Astrocyte of the cerebellum (primary cell): ENCODE measurements at regions not wholly inside any gene's neighbourhood (a gene's known extent, or its start where the extent isn't known, plus 50 kb on each side); places are given as distances from the start of the nearest gene placed in this dataset.

Source experiments
- DNase-seq: peaks from one replicate; pipeline ENCODE4 v3.0.0-alpha.2; 2011; ENCODE audit warnings: low read depth
- H3K4me3 ChIP-seq: 2 replicates; pipeline ENCODE4 v1.5.1; 2011; ENCODE audit warnings: mild to moderate bottlenecking, low read depth, low read length, moderate library complexity
- in situ Hi-C: cut with HindIII; loops from 2 replicates; pipeline ENCODE4 v1.10.0; 2017; ENCODE audit warnings: low sequenced_read_pairs
- TF ChIP-seq, protein P1 (sequence below): IDR thresholded peaks from 2 replicates; pipeline ENCODE4 v1.5.1; 2012; ENCODE audit warnings: low read length, low read depth, moderate library complexity, mild to moderate bottlenecking; ENCODE audit errors: missing control alignments

DNA sequence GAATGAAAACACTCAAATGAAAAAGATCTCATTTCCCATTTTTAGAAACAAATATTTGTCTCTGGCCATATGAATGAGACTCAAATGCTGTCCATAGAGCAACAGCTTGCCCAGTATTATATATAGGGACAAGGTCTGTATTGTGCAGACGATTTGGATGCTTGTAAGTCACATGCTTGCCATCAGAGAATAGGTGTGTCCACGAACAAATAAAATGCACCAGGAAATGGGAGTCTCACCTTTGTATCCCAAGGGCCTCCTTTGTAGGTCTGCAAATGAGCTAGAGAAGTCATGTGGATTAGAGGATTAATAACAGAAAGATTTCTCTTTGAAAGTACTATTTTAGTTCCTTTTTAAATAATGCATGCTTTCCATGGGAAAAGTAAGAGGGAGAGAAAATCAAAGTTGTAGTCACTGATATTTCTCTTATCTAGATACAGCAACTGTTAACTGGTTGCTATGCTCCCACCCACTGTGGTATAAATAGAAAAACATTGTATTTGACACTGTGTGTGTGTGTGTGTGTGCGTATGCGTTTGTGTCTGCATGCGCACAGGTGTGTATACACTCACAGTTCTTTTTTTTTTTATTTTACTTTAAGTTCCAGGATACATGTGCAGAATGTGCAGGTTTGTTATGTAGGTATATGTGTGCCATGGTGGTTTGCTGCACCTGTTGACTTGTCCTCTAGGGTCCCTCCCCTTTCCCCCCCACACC lies 383.4 kb upstream of the ARRDC4 start:
- in situ Hi-C loops, result no loop called here
- no peak for DNase-seq
- H3K4me3 ChIP-seq, result no peak overlapping the region
- TF ChIP-seq, protein P1, sequence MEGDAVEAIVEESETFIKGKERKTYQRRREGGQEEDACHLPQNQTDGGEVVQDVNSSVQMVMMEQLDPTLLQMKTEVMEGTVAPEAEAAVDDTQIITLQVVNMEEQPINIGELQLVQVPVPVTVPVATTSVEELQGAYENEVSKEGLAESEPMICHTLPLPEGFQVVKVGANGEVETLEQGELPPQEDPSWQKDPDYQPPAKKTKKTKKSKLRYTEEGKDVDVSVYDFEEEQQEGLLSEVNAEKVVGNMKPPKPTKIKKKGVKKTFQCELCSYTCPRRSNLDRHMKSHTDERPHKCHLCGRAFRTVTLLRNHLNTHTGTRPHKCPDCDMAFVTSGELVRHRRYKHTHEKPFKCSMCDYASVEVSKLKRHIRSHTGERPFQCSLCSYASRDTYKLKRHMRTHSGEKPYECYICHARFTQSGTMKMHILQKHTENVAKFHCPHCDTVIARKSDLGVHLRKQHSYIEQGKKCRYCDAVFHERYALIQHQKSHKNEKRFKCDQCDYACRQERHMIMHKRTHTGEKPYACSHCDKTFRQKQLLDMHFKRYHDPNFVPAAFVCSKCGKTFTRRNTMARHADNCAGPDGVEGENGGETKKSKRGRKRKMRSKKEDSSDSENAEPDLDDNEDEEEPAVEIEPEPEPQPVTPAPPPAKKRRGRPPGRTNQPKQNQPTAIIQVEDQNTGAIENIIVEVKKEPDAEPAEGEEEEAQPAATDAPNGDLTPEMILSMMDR, result no peak

DNA sequence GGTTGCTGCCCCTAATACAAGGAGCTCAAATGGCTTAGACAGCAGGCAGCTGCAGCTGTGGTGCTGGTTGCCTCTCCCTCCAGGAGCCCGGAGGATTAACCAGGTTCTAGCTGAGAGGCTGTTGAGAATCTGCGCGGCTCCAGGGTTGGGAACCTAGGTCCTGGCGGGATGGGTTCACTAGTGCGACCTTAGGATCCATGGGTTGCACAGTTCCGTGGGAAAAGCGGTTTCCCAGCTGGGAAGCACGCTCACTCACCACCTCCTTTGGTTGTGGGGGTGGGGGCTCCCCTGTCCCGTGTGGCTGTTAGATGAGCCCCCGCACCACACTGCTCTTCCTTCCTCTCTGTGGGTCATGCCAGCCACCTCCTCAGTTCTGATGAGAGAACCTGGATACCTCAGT lies 375.1 kb upstream of the ARRDC4 start:
- no peak overlapping the region for H3K4me3 ChIP-seq
- in situ Hi-C loops, result no loop called here
- TF ChIP-seq, protein P1, result no peak
- DNase-seq, result no peak

DNA sequence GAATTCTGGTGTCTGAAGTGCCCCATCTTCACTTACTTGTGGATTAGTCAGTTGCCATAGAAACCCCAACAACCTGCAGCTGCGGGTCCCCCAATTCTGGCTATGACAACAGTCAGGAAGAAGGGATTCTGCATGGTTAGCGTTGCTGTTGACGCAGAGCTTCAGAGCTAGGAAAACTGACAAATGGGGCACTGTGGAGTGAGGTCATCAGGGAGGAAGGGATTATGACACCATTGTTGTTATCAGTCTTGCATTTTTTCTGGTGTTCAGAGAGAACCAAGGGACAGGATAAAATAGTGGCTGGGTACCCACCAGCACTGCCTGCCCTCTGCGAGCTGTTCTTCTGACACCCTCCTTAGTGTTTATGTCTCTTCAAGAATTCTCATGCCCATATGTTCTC lies 367.7 kb upstream of the ARRDC4 start:
- in situ Hi-C loops, result no loop called here
- no peak overlapping the region for H3K4me3 ChIP-seq
- no peak for DNase-seq
- TF ChIP-seq, protein P1, result no peak

DNA sequence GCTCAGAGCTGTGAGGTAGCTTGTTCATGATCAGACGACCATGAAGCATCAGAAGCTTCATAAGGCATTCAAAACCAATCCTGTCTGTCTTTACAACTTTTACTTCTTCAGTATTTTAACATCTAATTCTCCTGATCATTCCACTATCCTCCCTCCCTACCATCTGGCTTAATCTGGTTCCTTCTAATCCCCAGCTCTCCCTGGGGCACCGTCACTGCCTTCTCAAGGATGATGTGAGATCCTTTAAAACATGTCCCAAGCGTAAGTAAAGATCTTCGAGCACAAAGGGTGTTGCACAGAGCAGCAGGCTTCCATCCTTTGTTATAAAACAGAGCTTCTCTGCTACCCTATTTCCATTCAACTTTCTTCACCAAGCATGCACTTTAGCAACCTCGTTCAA lies 362.7 kb upstream of the ARRDC4 start:
- TF ChIP-seq, protein P1, result no peak
- in situ Hi-C loops, result no loop called here
- H3K4me3 ChIP-seq, result no peak overlapping the region
- DNase-seq, result no peak

DNA sequence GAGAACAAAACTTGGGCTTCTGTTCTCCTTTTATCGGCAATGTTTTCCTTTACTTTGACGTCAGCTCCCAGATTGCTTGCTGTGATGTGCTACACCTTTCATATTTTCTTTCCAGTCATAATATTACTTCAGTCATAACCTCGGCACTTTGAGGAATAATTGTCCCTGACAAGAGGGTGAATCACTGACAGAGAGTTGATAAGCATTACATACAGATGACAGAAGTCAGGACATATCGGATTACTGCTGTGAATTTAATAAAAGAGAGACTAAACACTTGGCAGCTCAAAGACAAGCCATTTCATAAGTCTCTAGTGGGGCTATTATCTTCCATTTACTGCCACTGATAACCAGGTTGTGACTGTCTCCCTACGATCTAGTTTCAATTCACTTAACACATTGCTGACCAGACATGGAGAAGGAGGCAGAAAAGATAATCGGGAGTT lies 362.1 kb upstream of the ARRDC4 start:
- no peak for DNase-seq
- H3K4me3 ChIP-seq, result no peak overlapping the region
- in situ Hi-C loops, result no loop called here
- TF ChIP-seq, protein P1, result no peak

DNA sequence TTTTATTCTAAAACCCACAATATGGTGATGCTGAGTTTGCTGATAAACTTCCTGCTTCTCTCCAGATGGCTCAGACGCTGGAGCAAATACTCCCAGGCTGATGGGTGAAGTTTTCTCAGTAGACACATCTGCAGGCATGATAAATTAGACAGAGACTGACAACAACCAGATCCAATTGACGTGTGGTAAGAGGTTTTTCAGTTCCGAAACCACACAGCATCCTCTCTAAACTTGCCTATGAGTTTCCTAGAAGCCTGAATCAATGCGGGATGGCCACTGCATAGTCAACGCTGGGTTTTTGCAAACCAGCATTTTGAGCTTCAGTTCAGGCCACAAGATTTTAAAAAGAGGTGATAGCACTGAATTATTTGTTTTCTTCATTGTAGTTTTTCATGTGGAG lies 360.3 kb upstream of the ARRDC4 start:
- TF ChIP-seq, protein P1, result no peak
- no peak overlapping the region for H3K4me3 ChIP-seq
- DNase-seq, result no peak
- in situ Hi-C loops, result no loop called here

DNA sequence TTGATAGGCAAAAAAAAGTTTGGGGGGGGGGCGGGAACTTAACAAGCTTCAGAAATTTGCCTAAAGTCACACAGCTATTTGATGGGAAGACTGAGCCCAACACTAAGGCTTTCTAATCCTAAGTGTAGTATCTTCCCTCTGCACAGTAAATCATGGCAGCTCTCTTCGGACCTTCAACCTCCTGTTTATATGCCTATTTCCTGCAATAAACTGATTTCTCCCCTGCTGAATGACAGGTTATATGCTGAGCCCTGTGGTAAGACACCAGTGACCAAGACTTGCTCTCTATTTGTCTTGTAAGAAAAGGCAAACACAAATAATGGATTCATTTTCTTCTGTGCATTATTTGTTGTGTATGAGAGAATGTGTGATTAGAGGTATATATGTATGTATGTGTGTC lies 355.8 kb upstream of the ARRDC4 start:
- no peak for DNase-seq
- H3K4me3 ChIP-seq, result no peak overlapping the region
- in situ Hi-C loops, result no loop called here
- TF ChIP-seq, protein P1, result no peak
